ENCODE measurements at regions not wholly inside any gene's neighbourhood (a gene's known extent, or its start where the extent isn't known, plus 50 kb on each side); places are given as distances from the start of the nearest gene placed in this dataset.

DNA sequence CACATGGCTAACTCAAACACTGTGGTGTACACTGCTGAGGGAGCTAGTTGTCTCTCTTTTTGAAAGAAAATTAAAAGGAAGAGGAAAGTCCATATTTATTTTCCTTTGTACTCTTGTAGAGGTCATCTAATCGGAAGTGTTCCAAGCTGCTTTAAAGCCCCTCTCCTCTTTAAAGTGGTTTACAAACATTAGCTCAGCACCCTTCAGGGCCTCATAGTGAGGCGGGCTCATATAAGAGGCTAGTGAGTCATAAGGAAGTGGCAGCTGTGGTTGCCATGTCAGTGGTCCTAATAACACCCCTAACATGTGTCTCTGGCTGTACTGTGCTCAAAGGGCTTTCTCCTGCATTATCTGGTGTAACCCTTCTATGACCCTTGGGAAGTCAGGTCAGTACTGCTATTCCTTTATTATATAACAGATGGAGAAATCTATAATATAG is 104.4 kb upstream of the SERBP1 start:
- Mint-ChIP-seq H3K36me3 (no peaks in the 10 kb centered on the region), H3K4me1 (peaks cover 26% of the 10 kb centered on the region), H3K27ac (no peak overlapping the region), H3K9me3 (no peaks in the 10 kb centered on the region), H3K4me3 (no peak overlapping the region), H3K27me3 (ENCODE audit: insufficient read depth, low read depth) (peaks cover 3% of the 10 kb centered on the region)
- peaks cover 10% of the 10 kb centered on the region for H3K4me1 ChIP-seq
- TF ChIP-seq EZH2 (IDR thresholded peaks at IDR 0.05): no peak
- TF ChIP-seq EZH2phosphoT487 (IDR thresholded peaks at IDR 0.05): no peak
- TF ChIP-seq, protein P1, sequence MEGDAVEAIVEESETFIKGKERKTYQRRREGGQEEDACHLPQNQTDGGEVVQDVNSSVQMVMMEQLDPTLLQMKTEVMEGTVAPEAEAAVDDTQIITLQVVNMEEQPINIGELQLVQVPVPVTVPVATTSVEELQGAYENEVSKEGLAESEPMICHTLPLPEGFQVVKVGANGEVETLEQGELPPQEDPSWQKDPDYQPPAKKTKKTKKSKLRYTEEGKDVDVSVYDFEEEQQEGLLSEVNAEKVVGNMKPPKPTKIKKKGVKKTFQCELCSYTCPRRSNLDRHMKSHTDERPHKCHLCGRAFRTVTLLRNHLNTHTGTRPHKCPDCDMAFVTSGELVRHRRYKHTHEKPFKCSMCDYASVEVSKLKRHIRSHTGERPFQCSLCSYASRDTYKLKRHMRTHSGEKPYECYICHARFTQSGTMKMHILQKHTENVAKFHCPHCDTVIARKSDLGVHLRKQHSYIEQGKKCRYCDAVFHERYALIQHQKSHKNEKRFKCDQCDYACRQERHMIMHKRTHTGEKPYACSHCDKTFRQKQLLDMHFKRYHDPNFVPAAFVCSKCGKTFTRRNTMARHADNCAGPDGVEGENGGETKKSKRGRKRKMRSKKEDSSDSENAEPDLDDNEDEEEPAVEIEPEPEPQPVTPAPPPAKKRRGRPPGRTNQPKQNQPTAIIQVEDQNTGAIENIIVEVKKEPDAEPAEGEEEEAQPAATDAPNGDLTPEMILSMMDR (IDR thresholded peaks at IDR 0.05): no peak
- H3K36me3 ChIP-seq: no peaks in the 10 kb centered on the region
- no peak overlapping the region for H3K9ac ChIP-seq
- no peaks in the 10 kb centered on the region for H4K20me1 ChIP-seq (ENCODE audit: low read depth)
- no peak for DNase-seq (ENCODE audit: low spot score)
- H3K27ac ChIP-seq: no peak overlapping the region
- no peak overlapping the region for H3K4me2 ChIP-seq
- peaks cover 7% of the 10 kb centered on the region for H3F3A ChIP-seq (ENCODE audit: low read depth)
- H3K79me2 ChIP-seq (ENCODE audit: low read depth): no peaks in the 10 kb centered on the region
- no peak overlapping the region for H3K4me3 ChIP-seq
- H3K27me3 ChIP-seq: no peaks in the 10 kb centered on the region
- H3K9me3 ChIP-seq (ENCODE audit: low read depth): no peaks in the 10 kb centered on the region
- no peak overlapping the region for H2AFZ ChIP-seq (replicated peaks)

DNA sequence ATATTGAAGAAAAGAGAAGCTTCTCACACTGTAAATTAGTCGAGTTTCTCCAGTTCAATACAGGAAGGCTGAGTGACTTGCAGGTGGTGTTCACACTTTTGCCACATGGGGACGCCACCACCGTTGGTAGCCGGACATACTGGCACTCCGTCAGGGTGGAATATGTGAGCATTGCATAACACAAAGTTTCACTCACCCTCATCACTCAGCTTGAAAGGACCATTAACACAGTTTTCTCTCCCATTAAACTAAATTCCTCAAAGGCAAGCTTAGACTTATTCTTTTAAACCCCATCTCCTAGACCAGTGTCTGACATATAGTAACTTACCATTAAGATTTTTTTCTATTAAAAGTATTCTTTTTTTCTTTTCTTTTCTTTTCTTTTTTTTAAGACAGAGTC is 105.3 kb upstream of the SERBP1 start:
- Mint-ChIP-seq H3K27ac (peak overlapping the region; percentile 23), H3K4me1 (peaks cover 26% of the 10 kb centered on the region), H3K36me3 (no peaks in the 10 kb centered on the region), H3K9me3 (no peaks in the 10 kb centered on the region), H3K27me3 (ENCODE audit: insufficient read depth, low read depth) (peaks cover 2% of the 10 kb centered on the region), H3K4me3 (no peak overlapping the region)
- no peak overlapping the region for H3K4me3 ChIP-seq
- no peaks in the 10 kb centered on the region for H4K20me1 ChIP-seq (ENCODE audit: low read depth)
- TF ChIP-seq, protein P1 (IDR thresholded peaks at IDR 0.05): peak; percentile 94
- TF ChIP-seq EZH2phosphoT487 (IDR thresholded peaks at IDR 0.05): no peak
- H3K9ac ChIP-seq: no peak overlapping the region
- DNase-seq (ENCODE audit: low spot score): peak; percentile 67
- no peaks in the 10 kb centered on the region for H3K27me3 ChIP-seq
- no peaks in the 10 kb centered on the region for H3K36me3 ChIP-seq
- no peak overlapping the region for H3K27ac ChIP-seq
- H2AFZ ChIP-seq (replicated peaks): no peak overlapping the region
- no peaks in the 10 kb centered on the region for H3K9me3 ChIP-seq (ENCODE audit: low read depth)
- no peaks in the 10 kb centered on the region for H3K79me2 ChIP-seq (ENCODE audit: low read depth)
- peaks cover 7% of the 10 kb centered on the region for H3F3A ChIP-seq (ENCODE audit: low read depth)
- no peak overlapping the region for H3K4me2 ChIP-seq
- peaks cover 10% of the 10 kb centered on the region for H3K4me1 ChIP-seq

DNA sequence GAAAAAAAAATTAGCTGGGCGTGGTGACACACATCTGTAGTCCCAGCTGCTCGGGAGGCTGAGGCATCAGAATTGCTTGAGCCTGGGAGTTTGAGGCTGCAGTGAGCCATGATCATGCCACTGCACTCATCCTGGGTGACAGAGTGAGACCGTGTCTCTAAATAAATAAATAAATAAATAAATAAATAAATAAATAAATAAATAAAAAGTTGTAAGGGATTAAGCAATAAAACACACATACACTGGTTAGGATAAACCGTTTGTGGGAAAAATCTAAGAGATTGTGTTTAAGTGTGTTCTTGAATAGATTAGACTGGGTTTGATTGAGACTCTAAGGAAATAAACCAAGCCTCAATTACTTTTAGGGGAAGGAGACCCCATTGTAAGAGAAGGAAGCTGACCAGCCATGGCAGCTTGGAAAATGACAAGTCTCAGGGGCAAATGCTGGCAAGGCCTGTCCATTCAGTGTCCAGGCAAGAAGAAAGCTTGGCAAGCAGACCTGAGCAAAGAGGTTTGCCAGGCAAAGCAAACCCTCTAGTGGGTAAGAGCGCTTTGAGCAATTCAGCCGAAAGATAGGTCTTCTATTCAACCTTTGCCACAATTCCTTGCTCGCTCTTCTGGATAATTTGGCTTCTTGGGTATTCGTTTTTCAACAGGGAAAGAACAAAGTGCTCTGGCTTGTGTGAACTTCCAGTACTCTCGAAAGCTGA is 106.9 kb upstream of the SERBP1 start:
- H3K4me3 Mint-ChIP-seq: no peak overlapping the region
- Histone ChIP-seq H3F3A (ENCODE audit: low read depth) (peaks cover 7% of the 10 kb centered on the region), H3K27ac (no peak overlapping the region), H2AFZ (replicated peaks) (no peak overlapping the region), H3K4me3 (no peak overlapping the region), H3K27me3 (no peaks in the 10 kb centered on the region), H3K79me2 (ENCODE audit: low read depth) (no peaks in the 10 kb centered on the region), H3K4me2 (no peak overlapping the region), H3K36me3 (no peaks in the 10 kb centered on the region), H3K9ac (no peak overlapping the region), H3K4me1 (peaks cover 10% of the 10 kb centered on the region), H3K9me3 (ENCODE audit: low read depth) (no peaks in the 10 kb centered on the region), H4K20me1 (ENCODE audit: low read depth) (no peaks in the 10 kb centered on the region)
- H3K27me3 Mint-ChIP-seq (ENCODE audit: insufficient read depth, low read depth): peaks cover 2% of the 10 kb centered on the region
- DNase-seq (ENCODE audit: low spot score): no peak
- H3K4me1 Mint-ChIP-seq: peaks cover 26% of the 10 kb centered on the region
- TF ChIP-seq, protein P1 (IDR thresholded peaks at IDR 0.05): no peak
- TF ChIP-seq EZH2phosphoT487 (IDR thresholded peaks at IDR 0.05) (no peak), EZH2 (IDR thresholded peaks at IDR 0.05) (no peak)
- no peak overlapping the region for H3K27ac Mint-ChIP-seq
- H3K9me3 Mint-ChIP-seq: no peaks in the 10 kb centered on the region
- no peaks in the 10 kb centered on the region for H3K36me3 Mint-ChIP-seq
